ENCODE measurements at regions not wholly inside any gene's neighbourhood (a gene's known extent, or its start where the extent isn't known, plus 50 kb on each side); places are given as distances from the start of the nearest gene placed in this dataset.

GRCh38 chr18:38565513-38565912 is 999.9 kb upstream of the CELF4 start:
- Histone ChIP-seq H3K4me1 (ENCODE audit: control insufficient read depth, extremely low read depth, insufficient read depth, low read length) (no peaks in the 10 kb centered on the region), H3K27me3 (ENCODE audit: control insufficient read depth in 2 of 2, insufficient read depth in 2 of 2, low read length in 2 of 2) (no peaks in the 10 kb centered on the region), H3K9me3 (replicated peaks; ENCODE audit: control insufficient read depth, insufficient read depth, low read length) (peaks cover 3% of the 10 kb centered on the region), H3K9me1 (replicated peaks; ENCODE audit: control insufficient read depth, extremely low read depth, insufficient read depth, low read length) (no peaks in the 10 kb centered on the region), H3K4me2 (ENCODE audit: insufficient read depth, low read length) (no peak overlapping the region), H3K4me3 (replicated peaks in 1 of 3; ENCODE audit: insufficient read depth in 1 of 3, low read depth in 1 of 3, low read length in 3 of 3) (no peak overlapping the region), H3K27ac (ENCODE audit: insufficient read depth, low read depth, low read length) (no peak overlapping the region), H2AFZ (ENCODE audit: low read depth, low read length) (no peak overlapping the region), H3K36me3 (ENCODE audit: control insufficient read depth in 2 of 2, extremely low read depth in 1 of 2, insufficient read depth in 2 of 2, low read length in 2 of 2) (no peaks in the 10 kb centered on the region), H3K9ac (replicated peaks; ENCODE audit: extremely low read depth, insufficient read depth, low read length) (no peak overlapping the region), H4K20me1 (replicated peaks; ENCODE audit: control insufficient read depth, extremely low read depth, insufficient read depth, low read length) (no peaks in the 10 kb centered on the region), H3K79me2 (ENCODE audit: control insufficient read depth, insufficient read depth, low read length) (no peaks in the 10 kb centered on the region)
- intact Hi-C loops (cut with micrococcal nuclease) (no loop called here), dilution Hi-C loops (cut with MboI; ENCODE audit: extremely low pct_ligation_motif_present, low sequenced_read_pairs) (no loop called here)
- FAIRE-seq (no peak), DNase-seq (ENCODE audit: low read depth, low spot score) (no peak)
- BruUV-seq (replicated peaks): no TSS peak
- CTCF ChIA-PET: no interaction called here
- POLR2A ChIA-PET: no interaction called here
- no peak for TF ChIP-seq CTCF (IDR thresholded peaks at IDR 0.05; ENCODE audit: extremely low read depth in 1 of 2, insufficient read depth in 1 of 2, low read depth in 1 of 2, low read length in 2 of 2)
- no peak for TF ChIP-seq GATA2 (IDR thresholded peaks at IDR 0.05; ENCODE audit: insufficient read depth, insufficient read length, low read depth, low read length)
- TF ChIP-seq FOS (IDR thresholded peaks at IDR 0.05; ENCODE audit: borderline replicate concordance, insufficient read depth, low read length): no peak
- TF ChIP-seq JUN (IDR thresholded peaks at IDR 0.05; ENCODE audit: borderline replicate concordance, insufficient read depth, insufficient read length, low read depth): no peak
- TF ChIP-seq POLR2AphosphoS5 (IDR thresholded peaks at IDR 0.05; ENCODE audit: insufficient read depth, low read depth, low read length): no peak
- no peak for TF ChIP-seq MAX (IDR thresholded peaks at IDR 0.05; ENCODE audit: insufficient read depth, insufficient read length)
- no peak for TF ChIP-seq POLR2A (IDR thresholded peaks at IDR 0.05; ENCODE audit: low read depth, low read length)
- TF ChIP-seq MYC (IDR thresholded peaks at IDR 0.05; ENCODE audit: low read depth, low read length): no peak
- TF ChIP-seq EZH2 (IDR thresholded peaks at IDR 0.05; ENCODE audit: borderline replicate concordance, low read depth, low read length, severe bottlenecking): no peak

Measured in endothelial cell of umbilical vein (primary cell).